Mesodermal cell (in vitro differentiated cells): ENCODE measurements at regions not wholly inside any gene's neighbourhood (a gene's known extent, or its start where the extent isn't known, plus 50 kb on each side); places are given as distances from the start of the nearest gene placed in this dataset.

Source experiments
- H3K27ac ChIP-seq: 2 replicates; pipeline ENCODE4 v1.7.0; 2013; ENCODE audit warnings: mild to moderate bottlenecking, low read depth, low read length, moderate library complexity; ENCODE audit not compliant: severe bottlenecking
- H3K36me3 ChIP-seq: 2 replicates; pipeline ENCODE4 v1.7.1; 2013; ENCODE audit warnings: mild to moderate bottlenecking, low read length, moderate library complexity; ENCODE audit not compliant: control insufficient read depth, insufficient read depth
- H3K4me1 ChIP-seq: one replicate; pipeline ENCODE4 v1.7.1; 2013; ENCODE audit warnings: mild to moderate bottlenecking, low read length; ENCODE audit not compliant: insufficient read depth, control insufficient read depth, poor library complexity, severe bottlenecking
- H3K4me3 ChIP-seq: 2 replicates; pipeline ENCODE4 v1.7.0; 2013; ENCODE audit warnings: low read length, control low read depth, mild to moderate bottlenecking; ENCODE audit not compliant: insufficient read depth, poor library complexity, severe bottlenecking; ENCODE audit errors: extremely low read depth
- H3K9me3 ChIP-seq: 2 replicates; pipeline ENCODE4 v1.7.1; 2013; ENCODE audit warnings: mild to moderate bottlenecking, low read length, moderate library complexity; ENCODE audit not compliant: control insufficient read depth
- WGBS, 2 experiments: methylation state at CpG; one replicate each; pipeline ENCODE4 v1.1.5; 2013; ENCODE audit warnings: missing lambda C conversion rate in 2 of 2; ENCODE audit not compliant: insufficient coverage in 2 of 2; 5-methylcytosine and 5-hydroxymethylcytosine counted together

- Histone ChIP-seq H3K4me3 (no peak overlapping the region), H3K36me3 (no peaks in the 10 kb centered on the region), H3K9me3 (no peaks in the 10 kb centered on the region), H3K4me1 (no peaks in the 10 kb centered on the region), H3K27ac (no peak overlapping the region)
- WGBS, 2 experiments: 89% methylated on average over 3 of the region's 5 CpGs; no CpG with 5 or more reads in 1 of the 2 experiments
These were observed 227.4 kb upstream of the THRB start for GRCh38 chr3:24722087-24722486.

- H3K4me1 ChIP-seq: no peaks in the 10 kb centered on the region
- H3K9me3 ChIP-seq: no peaks in the 10 kb centered on the region
- no peaks in the 10 kb centered on the region for H3K36me3 ChIP-seq
- WGBS, 2 experiments: 71 to 97% methylated on average over 2 to 3 of the region's 3 CpGs
- H3K4me3 ChIP-seq: no peak overlapping the region
- H3K27ac ChIP-seq: no peak overlapping the region
These were observed 231.0 kb upstream of the THRB start for GRCh38 chr3:24725514-24726255.

GRCh38 chr3:24726423-24726822 is 231.8 kb upstream of the THRB start:
- WGBS, 2 experiments: no CpG with 5 or more reads among the region's 2 CpGs
- Histone ChIP-seq H3K36me3 (no peaks in the 10 kb centered on the region), H3K4me3 (no peak overlapping the region), H3K9me3 (no peaks in the 10 kb centered on the region), H3K27ac (no peak overlapping the region), H3K4me1 (no peaks in the 10 kb centered on the region)

- H3K9me3 ChIP-seq: no peaks in the 10 kb centered on the region
- no peak overlapping the region for H3K27ac ChIP-seq
- H3K4me1 ChIP-seq: no peaks in the 10 kb centered on the region
- no peak overlapping the region for H3K4me3 ChIP-seq
- no peaks in the 10 kb centered on the region for H3K36me3 ChIP-seq
- no CpG with 5 or more reads among the region's 1 CpG for whole genome bisulfite sequencing, 2 experiments
These were observed 235.5 kb upstream of the THRB start for GRCh38 chr3:24730173-24730572.

GRCh38 chr3:24734019-24734418 is 239.4 kb upstream of the THRB start:
- H3K9me3 ChIP-seq: no peaks in the 10 kb centered on the region
- H3K27ac ChIP-seq: no peak overlapping the region
- H3K4me3 ChIP-seq: no peak overlapping the region
- H3K4me1 ChIP-seq: no peaks in the 10 kb centered on the region
- no peaks in the 10 kb centered on the region for H3K36me3 ChIP-seq

- Histone ChIP-seq H3K4me3 (no peak overlapping the region), H3K27ac (no peak overlapping the region), H3K36me3 (no peaks in the 10 kb centered on the region), H3K4me1 (peaks cover 9% of the 10 kb centered on the region), H3K9me3 (no peaks in the 10 kb centered on the region)
- 89 to 100% methylated on average over 1 to 2 of the region's 3 CpGs for WGBS, 2 experiments
These were observed 242.1 kb upstream of the THRB start for GRCh38 chr3:24736701-24737100.

- no peak overlapping the region for H3K4me3 ChIP-seq
- H3K9me3 ChIP-seq: no peaks in the 10 kb centered on the region
- no peaks in the 10 kb centered on the region for H3K36me3 ChIP-seq
- peaks cover 9% of the 10 kb centered on the region for H3K4me1 ChIP-seq
- no peak overlapping the region for H3K27ac ChIP-seq
- 80% methylated on average over 2 of the region's 3 CpGs; no CpG with 5 or more reads in 1 of the 2 experiments for WGBS, 2 experiments
These were observed 245.7 kb upstream of the THRB start for GRCh38 chr3:24740326-24740725.

GRCh38 chr3:24741506-24741905 is 246.9 kb upstream of the THRB start:
- no peak overlapping the region for H3K27ac ChIP-seq
- no peaks in the 10 kb centered on the region for H3K36me3 ChIP-seq
- WGBS, 2 experiments: 100% methylated on average over 2 of the region's 2 CpGs; no CpG with 5 or more reads in 1 of the 2 experiments
- H3K9me3 ChIP-seq: no peaks in the 10 kb centered on the region
- H3K4me3 ChIP-seq: no peak overlapping the region
- H3K4me1 ChIP-seq: peaks cover 9% of the 10 kb centered on the region

- H3K9me3 ChIP-seq: no peaks in the 10 kb centered on the region
- H3K36me3 ChIP-seq: no peaks in the 10 kb centered on the region
- H3K4me1 ChIP-seq: no peaks in the 10 kb centered on the region
- H3K27ac ChIP-seq: no peak overlapping the region
- 96 to 100% methylated on average over 2 to 3 of the region's 4 CpGs for WGBS, 2 experiments
- H3K4me3 ChIP-seq: no peak overlapping the region
These were observed 253.9 kb upstream of the THRB start for GRCh38 chr3:24748520-24748919.

GRCh38 chr3:24751020-24751419 is 256.4 kb upstream of the THRB start:
- Histone ChIP-seq H3K4me3 (no peak overlapping the region), H3K27ac (no peak overlapping the region), H3K4me1 (no peaks in the 10 kb centered on the region), H3K9me3 (no peaks in the 10 kb centered on the region), H3K36me3 (no peaks in the 10 kb centered on the region)
- WGBS, 2 experiments: no CpG with 5 or more reads among the region's 1 CpG

- 60 to 92% methylated on average over 1 to 2 of the region's 4 CpGs for WGBS, 2 experiments
- H3K4me3 ChIP-seq: no peak overlapping the region
- H3K9me3 ChIP-seq: no peaks in the 10 kb centered on the region
- H3K4me1 ChIP-seq: no peaks in the 10 kb centered on the region
- no peak overlapping the region for H3K27ac ChIP-seq
- H3K36me3 ChIP-seq: no peaks in the 10 kb centered on the region
These were observed 261.6 kb upstream of the THRB start for GRCh38 chr3:24756101-24756888.
